ENCODE measurements at regions not wholly inside any gene's neighbourhood (a gene's known extent, or its start where the extent isn't known, plus 50 kb on each side); places are given as distances from the start of the nearest gene placed in this dataset.
"Not testable (repeated sequence)": the region's sequence is repeated elsewhere in the genome, so short reads cannot be mapped to it uniquely, and the experiment has no call there.

GRCh38 chr10:121268363-121268762 lies 329.9 kb downstream of the FGFR2 start:
- no peak for DNase-seq (ENCODE audit: low read depth in 2 of 2)

GRCh38 chr10:121268863-121269432 lies 329.3 kb downstream of the FGFR2 start:
- DNase-seq (ENCODE audit: low read depth in 2 of 2) = no peak

GRCh38 chr10:121270906-121271305 lies 327.3 kb downstream of the FGFR2 start:
- DNase-seq (ENCODE audit: low read depth in 2 of 2) = no peak

GRCh38 chr10:121276046-121276445 lies 322.2 kb downstream of the FGFR2 start:
- DNase-seq (ENCODE audit: low read depth in 2 of 2) = no peak

- DNase-seq (ENCODE audit: low read depth in 2 of 2) = no peak
These were observed 321.4 kb downstream of the FGFR2 start for GRCh38 chr10:121276822-121277221.

GRCh38 chr10:121278386-121278785 lies 319.9 kb downstream of the FGFR2 start:
- DNase-seq (ENCODE audit: low read depth in 2 of 2) = not testable (repeated sequence)

- no peak for DNase-seq (ENCODE audit: low read depth in 2 of 2)
These were observed 316.7 kb downstream of the FGFR2 start for GRCh38 chr10:121281576-121281975.

- DNase-seq (ENCODE audit: low read depth in 2 of 2) = no peak
These were observed 316.0 kb downstream of the FGFR2 start for GRCh38 chr10:121282264-121282663.

GRCh38 chr10:121282797-121283515 lies 315.3 kb downstream of the FGFR2 start:
- DNase-seq (ENCODE audit: low read depth in 2 of 2) = no peak

GRCh38 chr10:121284936-121285335 lies 313.3 kb downstream of the FGFR2 start:
- DNase-seq (ENCODE audit: low read depth in 2 of 2) = no peak

GRCh38 chr10:121285406-121286196 lies 312.6 kb downstream of the FGFR2 start:
- no peak for DNase-seq (ENCODE audit: low read depth in 2 of 2)

- no peak for DNase-seq (ENCODE audit: low read depth in 2 of 2)
These were observed 310.2 kb downstream of the FGFR2 start for GRCh38 chr10:121288011-121288410.

- no peak for DNase-seq (ENCODE audit: low read depth in 2 of 2)
These were observed 309.2 kb downstream of the FGFR2 start for GRCh38 chr10:121288864-121289661.

- no peak for DNase-seq (ENCODE audit: low read depth in 2 of 2)
These were observed 308.4 kb downstream of the FGFR2 start for GRCh38 chr10:121289800-121290199.

GRCh38 chr10:121290674-121291073 lies 307.6 kb downstream of the FGFR2 start:
- DNase-seq (ENCODE audit: low read depth in 2 of 2) = no peak

- no peak for DNase-seq (ENCODE audit: low read depth in 2 of 2)
These were observed 306.9 kb downstream of the FGFR2 start for GRCh38 chr10:121291376-121291775.

- no peak for DNase-seq (ENCODE audit: low read depth in 2 of 2)
These were observed 306.4 kb downstream of the FGFR2 start for GRCh38 chr10:121291823-121292222.

- no peak for DNase-seq (ENCODE audit: low read depth in 2 of 2)
These were observed 305.9 kb downstream of the FGFR2 start for GRCh38 chr10:121292321-121292720.

- DNase-seq (ENCODE audit: low read depth in 2 of 2) = no peak
These were observed 305.1 kb downstream of the FGFR2 start for GRCh38 chr10:121293110-121293509.

GRCh38 chr10:121294630-121295029 lies 303.6 kb downstream of the FGFR2 start:
- no peak for DNase-seq (ENCODE audit: low read depth in 2 of 2)

GRCh38 chr10:121296378-121296777 lies 301.9 kb downstream of the FGFR2 start:
- no peak for DNase-seq (ENCODE audit: low read depth in 2 of 2)
